ENCODE measurements at regions not wholly inside any gene's neighbourhood (a gene's known extent, or its start where the extent isn't known, plus 50 kb on each side); places are given as distances from the start of the nearest gene placed in this dataset.
A peak's percentile ranks its signal among the peaks of the same experiment; 100 is the strongest.
"Not testable (repeated sequence)": the region's sequence is repeated elsewhere in the genome, so short reads cannot be mapped to it uniquely, and the experiment has no call there.

- no peak for ATAC-seq
- DNase-seq (ENCODE audit: low spot score) = no peak
Measured at GRCh38 chr7:55299273-55299967, 65.7 kb upstream of the LANCL2 start.

GRCh38 chr7:55303220-55303619, 61.9 kb upstream of the LANCL2 start:
- no peak for ATAC-seq
- DNase-seq (ENCODE audit: low spot score) = no peak

- ATAC-seq (no peak), DNase-seq (ENCODE audit: low spot score) (no peak)
Measured at GRCh38 chr7:55304018-55304762, 60.9 kb upstream of the LANCL2 start.

DNA sequence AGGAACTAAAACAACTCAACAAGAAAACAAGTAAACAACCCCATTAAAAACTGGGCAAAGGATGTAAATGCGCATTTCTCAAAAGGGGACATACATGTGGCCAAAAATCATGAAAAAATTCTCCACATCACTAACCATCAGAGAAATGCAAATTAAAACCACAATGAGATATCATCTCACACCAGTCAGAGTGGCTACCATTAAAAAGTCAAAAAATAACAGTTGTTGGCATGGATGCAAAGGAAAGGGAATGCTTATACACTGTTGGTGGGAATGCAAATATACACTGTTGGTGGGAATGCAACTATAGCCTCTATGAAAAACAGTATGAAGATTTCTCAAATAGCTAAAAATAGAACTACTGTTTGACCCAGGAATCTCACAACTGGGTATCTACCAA, 60.0 kb upstream of the LANCL2 start:
- DNase-seq (ENCODE audit: low spot score) = no peak
- no peak for ATAC-seq

DNA sequence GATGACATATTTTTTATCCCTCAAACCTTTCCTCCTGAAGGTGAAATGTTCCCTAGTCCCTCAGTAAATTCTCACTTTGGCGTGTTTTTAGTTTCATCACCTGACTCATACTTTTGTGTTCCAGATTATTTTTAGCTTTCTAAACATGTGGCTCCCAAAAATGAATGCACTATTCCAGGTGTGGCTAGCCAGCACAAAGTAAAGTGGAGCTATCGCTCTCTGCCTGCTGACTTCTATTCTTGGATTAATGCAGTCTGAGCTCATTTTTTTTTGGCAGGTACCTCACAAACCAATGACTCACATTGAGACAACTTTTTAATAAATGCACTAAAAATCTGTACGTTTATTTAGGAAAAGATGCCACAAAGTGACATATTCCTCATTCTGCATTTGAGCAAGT, 58.8 kb upstream of the LANCL2 start:
- ATAC-seq = no peak

GRCh38 chr7:55307123-55307916, 57.8 kb upstream of the LANCL2 start:
- DNase-seq (ENCODE audit: low spot score) (no peak), ATAC-seq (peak; percentile 74)

More for the DNA sequence above, 58.8 kb upstream of the LANCL2 start:
- no peak for DNase-seq (ENCODE audit: low spot score)

GRCh38 chr7:55308186-55308929, 56.8 kb upstream of the LANCL2 start:
- no peak for DNase-seq (ENCODE audit: low spot score)
- ATAC-seq = no peak

GRCh38 chr7:55309040-55309991, 55.8 kb upstream of the LANCL2 start:
- ATAC-seq (no peak), DNase-seq (ENCODE audit: low spot score) (no peak)

DNA sequence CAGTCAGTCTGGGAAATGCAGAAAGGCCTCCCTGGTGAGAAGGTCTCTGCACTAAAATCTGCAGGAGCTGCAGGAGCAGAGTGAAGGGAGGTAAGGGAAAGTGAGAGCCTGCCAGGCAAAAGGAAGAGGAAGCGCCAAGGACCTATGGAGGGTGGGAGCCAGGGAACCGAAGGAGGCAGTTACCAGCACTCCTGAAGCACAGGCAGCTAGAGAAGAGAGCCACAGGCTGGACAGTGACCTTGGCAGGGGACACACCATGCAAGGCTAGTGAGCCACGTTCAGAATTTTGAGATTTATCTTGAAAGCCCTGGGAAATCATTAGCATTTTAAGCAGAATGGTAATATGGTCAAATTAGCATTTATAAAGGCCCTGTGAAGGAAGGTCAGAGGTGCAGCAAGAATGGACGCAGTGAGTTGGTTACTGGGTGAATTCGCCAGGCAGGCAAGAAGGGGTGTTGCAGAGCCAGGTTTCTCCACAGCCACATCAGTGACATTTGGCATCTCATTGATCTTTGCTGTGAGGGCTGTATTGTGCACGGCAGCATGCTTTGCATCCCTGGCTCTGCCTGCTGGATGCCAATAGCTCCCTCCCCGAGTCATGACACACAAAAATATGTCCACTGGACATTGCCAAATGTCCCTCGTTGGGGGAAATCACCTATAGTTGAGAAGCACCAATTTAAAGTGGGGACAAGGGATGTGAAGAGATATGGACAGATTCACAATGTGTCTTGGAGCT, 54.7 kb upstream of the LANCL2 start:
- DNase-seq (ENCODE audit: low spot score) (no peak), ATAC-seq (no peak)

GRCh38 chr7:55311892-55312291, 53.2 kb upstream of the LANCL2 start:
- ATAC-seq; DNase-seq (ENCODE audit: low spot score): not testable (repeated sequence)

DNA sequence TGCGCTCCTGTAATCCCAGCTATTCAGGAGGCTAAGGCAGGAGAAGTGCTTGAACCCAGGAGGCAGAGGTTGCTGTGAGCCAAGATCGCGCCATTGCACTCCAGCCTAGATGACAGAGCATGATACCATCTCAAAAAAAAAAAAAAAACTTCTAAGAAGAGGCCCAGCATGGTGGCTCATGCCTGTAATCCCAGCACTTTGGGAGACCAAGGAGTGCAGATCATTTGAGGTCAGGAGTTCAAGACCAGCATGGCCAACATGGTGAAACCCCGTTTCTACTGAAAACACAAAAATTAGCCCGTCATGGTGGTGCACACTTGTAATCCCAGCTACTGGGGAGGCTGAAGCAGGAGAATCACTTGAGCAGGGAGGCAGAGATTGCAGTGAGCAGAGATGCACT, 51.5 kb upstream of the LANCL2 start:
- DNase-seq (ENCODE audit: low spot score); ATAC-seq: not testable (repeated sequence)

DNA sequence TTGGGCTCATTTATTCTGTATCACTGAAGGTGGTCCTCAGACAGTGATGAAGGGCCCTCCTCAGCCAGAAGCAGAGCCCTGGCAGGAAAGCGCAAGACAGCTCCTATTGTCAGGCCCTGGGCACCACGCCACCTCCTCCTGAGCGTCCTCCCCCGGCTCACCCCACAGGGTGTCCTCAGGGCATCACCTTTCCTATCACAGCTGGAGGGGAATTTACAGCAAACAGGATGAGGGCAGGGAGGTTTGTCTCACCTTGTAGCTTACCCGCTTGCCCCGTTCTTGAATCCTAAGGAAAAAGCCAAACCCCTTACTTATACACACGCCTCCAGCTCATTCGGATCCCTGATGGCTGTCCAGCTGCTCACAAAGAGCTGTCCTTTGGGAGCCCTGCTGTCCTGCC, 50.2 kb upstream of the LANCL2 start:
- ATAC-seq (no peak), DNase-seq (ENCODE audit: low spot score) (no peak)

All from left lobe of liver (tissue), 2 donors.